ENCODE measurements at regions not wholly inside any gene's neighbourhood (a gene's known extent, or its start where the extent isn't known, plus 50 kb on each side); places are given as distances from the start of the nearest gene placed in this dataset.

DNA sequence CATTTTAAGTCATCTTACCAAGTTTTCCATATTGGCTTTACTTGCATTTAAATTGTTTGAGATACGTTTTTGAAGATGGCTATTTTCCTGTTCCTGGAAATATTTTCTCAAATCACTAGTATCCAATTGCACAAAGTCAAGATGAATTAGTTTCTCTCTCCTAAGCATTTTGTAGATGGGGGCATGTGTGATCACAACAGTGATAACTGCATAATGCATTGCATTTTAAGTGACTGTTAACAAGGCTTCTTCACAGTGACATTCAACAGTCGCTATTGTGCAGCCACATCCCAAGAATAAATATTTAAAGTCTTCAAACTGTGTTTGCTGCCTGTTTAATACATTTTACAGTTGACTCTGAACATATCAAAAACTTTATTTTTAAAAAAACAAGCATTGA lies 694.2 kb upstream of the CDH7 start:
- H3K36me3 ChIP-seq = no peaks in the 10 kb centered on the region
- no peak for TF ChIP-seq CTCF (IDR thresholded peaks at IDR 0.05)
- intact Hi-C loops (cut with DNase I) = no loop called here
- no peak overlapping the region for H3K4me3 ChIP-seq
- no peak for DNase-seq
- no peak overlapping the region for H3K27ac ChIP-seq
- H3K27me3 ChIP-seq = no peaks in the 10 kb centered on the region
- no peaks in the 10 kb centered on the region for H3K9me3 ChIP-seq
- H3K9ac ChIP-seq (ENCODE audit: low read depth in 2 of 2, low read length in 2 of 2) = no peak overlapping the region
- H3K4me1 ChIP-seq = no peaks in the 10 kb centered on the region

GRCh38 chr18:65049586-65049985 lies 701.2 kb upstream of the CDH7 start:
- Histone ChIP-seq H3K4me1 (no peaks in the 10 kb centered on the region), H3K9me3 (no peaks in the 10 kb centered on the region), H3K27me3 (no peaks in the 10 kb centered on the region), H3K9ac (ENCODE audit: low read depth in 2 of 2, low read length in 2 of 2) (no peak overlapping the region), H3K4me3 (no peak overlapping the region), H3K36me3 (no peaks in the 10 kb centered on the region), H3K27ac (no peak overlapping the region)
- intact Hi-C loops (cut with DNase I) = no loop called here
- DNase-seq = no peak
- no peak for TF ChIP-seq CTCF (IDR thresholded peaks at IDR 0.05)

- no peak overlapping the region for H3K27ac ChIP-seq
- H3K27me3 ChIP-seq = no peaks in the 10 kb centered on the region
- intact Hi-C loops (cut with DNase I) = no loop called here
- H3K4me3 ChIP-seq = no peak overlapping the region
- TF ChIP-seq CTCF (IDR thresholded peaks at IDR 0.05) = no peak
- DNase-seq = no peak
- no peaks in the 10 kb centered on the region for H3K36me3 ChIP-seq
- no peak overlapping the region for H3K9ac ChIP-seq (ENCODE audit: low read depth in 2 of 2, low read length in 2 of 2)
- no peaks in the 10 kb centered on the region for H3K9me3 ChIP-seq
- H3K4me1 ChIP-seq = no peaks in the 10 kb centered on the region
Observed at GRCh38 chr18:65039578-65039977, 711.2 kb upstream of the CDH7 start.

GRCh38 chr18:65035701-65036100 lies 715.1 kb upstream of the CDH7 start:
- TF ChIP-seq CTCF (IDR thresholded peaks at IDR 0.05) = no peak
- no peaks in the 10 kb centered on the region for H3K9me3 ChIP-seq
- H3K27ac ChIP-seq = no peak overlapping the region
- intact Hi-C loops (cut with DNase I) = no loop called here
- no peaks in the 10 kb centered on the region for H3K36me3 ChIP-seq
- no peaks in the 10 kb centered on the region for H3K4me1 ChIP-seq
- H3K4me3 ChIP-seq = no peak overlapping the region
- no peak for DNase-seq
- H3K27me3 ChIP-seq = no peaks in the 10 kb centered on the region
- no peak overlapping the region for H3K9ac ChIP-seq (ENCODE audit: low read depth in 2 of 2, low read length in 2 of 2)

DNA sequence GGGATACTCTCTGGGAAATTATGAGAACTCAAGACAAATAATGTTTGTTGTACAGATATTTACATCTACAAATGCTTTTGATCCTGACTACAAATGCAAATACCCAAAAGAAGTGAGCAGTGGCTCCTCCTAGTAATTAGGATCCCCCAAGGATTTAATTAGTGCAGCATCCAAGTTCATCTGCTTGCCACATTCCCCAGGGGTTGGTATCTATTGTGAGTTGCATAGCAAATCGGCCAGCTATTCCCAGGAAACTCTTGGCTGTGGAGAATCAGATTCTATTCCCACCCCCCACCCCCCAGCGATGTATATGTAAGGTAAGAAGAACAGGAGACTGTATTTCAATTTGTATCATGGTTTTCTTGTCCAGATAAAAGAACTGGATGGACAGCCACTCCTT lies 725.1 kb upstream of the CDH7 start:
- TF ChIP-seq CTCF (IDR thresholded peaks at IDR 0.05) = no peak
- no peaks in the 10 kb centered on the region for H3K27me3 ChIP-seq
- no peak overlapping the region for H3K4me3 ChIP-seq
- H3K4me1 ChIP-seq = no peaks in the 10 kb centered on the region
- no peak overlapping the region for H3K9ac ChIP-seq (ENCODE audit: low read depth in 2 of 2, low read length in 2 of 2)
- intact Hi-C loops (cut with DNase I) = no loop called here
- H3K27ac ChIP-seq = no peak overlapping the region
- no peaks in the 10 kb centered on the region for H3K9me3 ChIP-seq
- no peak for DNase-seq
- H3K36me3 ChIP-seq = no peaks in the 10 kb centered on the region

- intact Hi-C loops (cut with DNase I) = no loop called here
- TF ChIP-seq CTCF (IDR thresholded peaks at IDR 0.05) = no peak
- no peaks in the 10 kb centered on the region for H3K36me3 ChIP-seq
Observed at GRCh38 chr18:65021021-65021420, 729.8 kb upstream of the CDH7 start.

More at GRCh38 chr18:65021021-65021420, 729.8 kb upstream of the CDH7 start:
- H3K9me3 ChIP-seq = no peaks in the 10 kb centered on the region
- no peak overlapping the region for H3K27ac ChIP-seq
- no peak overlapping the region for H3K4me3 ChIP-seq
- H3K27me3 ChIP-seq = no peaks in the 10 kb centered on the region
- DNase-seq = no peak
- no peak overlapping the region for H3K9ac ChIP-seq (ENCODE audit: low read depth in 2 of 2, low read length in 2 of 2)
- H3K4me1 ChIP-seq = no peaks in the 10 kb centered on the region

Measured in colonic mucosa (tissue), 4 donors.